Inflammatory macrophage treated with lipopolysaccharide for 4 hours (primary cell): ENCODE measurements at regions not wholly inside any gene's neighbourhood (a gene's known extent, or its start where the extent isn't known, plus 50 kb on each side); places are given as distances from the start of the nearest gene placed in this dataset.

Experiments used
- DNase-seq: peaks from one replicate; pipeline ENCODE4 v3.0.0-alpha.2; 2020

DNA sequence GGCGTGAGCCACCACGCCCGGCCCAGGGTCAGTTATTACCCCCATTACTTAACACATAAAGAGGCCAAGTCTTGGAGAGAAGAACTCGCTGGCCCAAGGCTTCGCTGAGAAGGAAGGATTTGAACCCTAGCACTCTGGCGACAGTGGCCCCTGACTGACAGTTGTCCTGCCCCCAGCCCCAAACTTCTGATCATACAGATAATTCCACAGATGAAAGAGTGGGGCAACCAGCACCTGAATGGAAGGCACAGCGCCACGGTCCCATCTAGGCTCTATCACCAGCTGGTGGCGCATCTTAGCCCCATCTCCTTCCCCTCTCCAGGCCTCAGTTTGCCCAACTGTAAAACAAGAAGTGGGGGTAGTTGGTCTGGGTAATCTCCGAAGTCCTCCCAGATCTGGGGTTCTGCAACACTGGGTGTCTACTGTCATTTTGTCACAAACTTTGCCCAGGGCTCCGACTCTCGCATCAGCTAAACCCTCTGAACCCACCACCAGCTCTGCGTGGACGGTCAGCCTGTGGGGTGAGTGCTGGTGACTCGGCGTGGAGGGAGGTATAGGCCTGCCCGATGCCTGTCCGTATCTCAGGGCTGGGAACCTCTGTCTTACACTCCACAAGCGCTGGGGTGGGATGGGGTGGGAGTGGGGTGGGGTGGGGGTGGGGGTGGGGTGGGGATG is 209.3 kb downstream of the C9orf50 start:
- DNase-seq, result no peak

DNA sequence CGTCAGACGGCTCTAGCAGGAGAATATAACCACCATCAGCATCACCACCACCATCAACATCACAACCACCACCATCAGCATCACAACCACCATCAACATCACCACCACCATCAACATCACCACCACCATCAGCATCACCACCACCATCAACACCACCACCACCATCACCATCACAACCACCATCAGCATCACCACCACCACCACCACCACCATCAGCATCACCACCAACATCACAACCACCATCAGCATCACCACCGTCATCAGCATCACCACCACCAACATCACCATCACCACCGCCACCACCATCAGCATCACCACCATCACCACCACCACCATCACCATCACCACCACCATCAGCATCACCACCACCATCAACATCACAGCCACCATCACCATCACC is 210.7 kb downstream of the C9orf50 start:
- no peak for DNase-seq

- DNase-seq, result no peak
Measured at GRCh38 chr9:129408535-129409215, 212.2 kb downstream of the C9orf50 start.

DNA sequence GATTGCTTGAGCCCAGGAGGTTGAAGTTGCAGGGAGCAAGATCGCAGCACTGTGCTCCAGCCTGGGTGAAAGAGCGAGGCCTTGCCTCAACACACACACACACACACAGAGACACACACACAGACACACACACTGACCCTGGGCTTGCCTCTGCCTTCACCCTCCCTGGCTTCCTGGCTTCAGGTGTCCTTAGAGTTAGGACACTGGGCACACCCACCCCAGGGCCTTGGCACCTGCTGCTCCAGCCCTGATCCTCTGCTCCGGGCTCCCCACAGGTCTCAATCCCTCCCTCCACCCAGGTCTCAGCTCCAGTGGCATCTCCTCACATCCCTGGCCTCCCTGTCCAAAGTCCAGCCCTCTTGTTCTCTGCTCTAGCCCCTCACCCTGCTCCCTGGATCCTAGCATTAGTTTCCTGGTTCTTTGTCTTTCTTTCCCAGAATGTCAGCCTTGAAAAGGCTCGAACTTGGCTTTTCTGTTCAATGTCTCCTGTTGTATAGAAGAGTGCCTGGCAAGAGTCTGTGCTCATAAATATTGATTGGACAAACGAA is 212.9 kb downstream of the C9orf50 start:
- no peak for DNase-seq

- DNase-seq, result peak; percentile 43
Measured at GRCh38 chr9:129406278-129407225, 214.3 kb downstream of the C9orf50 start.

DNA sequence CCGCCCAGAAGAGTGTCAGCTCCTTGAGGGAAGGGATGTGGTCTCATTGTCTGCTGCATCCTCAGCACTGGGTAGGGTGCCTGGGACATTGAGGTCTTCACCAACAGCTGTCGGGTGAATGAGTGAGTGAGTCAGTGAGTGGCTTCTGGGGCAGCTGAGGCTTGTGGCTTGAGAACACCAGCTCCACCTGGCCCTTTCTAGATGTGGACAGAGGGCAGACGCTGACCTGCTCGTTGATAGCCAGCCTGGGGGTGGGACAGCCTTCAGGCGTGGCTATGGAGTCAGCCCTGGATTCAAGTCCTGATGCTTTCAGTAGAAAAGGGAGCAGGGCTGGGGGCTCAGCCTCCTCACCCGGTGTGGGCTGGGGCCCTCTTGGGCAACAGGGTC is 215.1 kb downstream of the C9orf50 start:
- DNase-seq, result no peak

DNA sequence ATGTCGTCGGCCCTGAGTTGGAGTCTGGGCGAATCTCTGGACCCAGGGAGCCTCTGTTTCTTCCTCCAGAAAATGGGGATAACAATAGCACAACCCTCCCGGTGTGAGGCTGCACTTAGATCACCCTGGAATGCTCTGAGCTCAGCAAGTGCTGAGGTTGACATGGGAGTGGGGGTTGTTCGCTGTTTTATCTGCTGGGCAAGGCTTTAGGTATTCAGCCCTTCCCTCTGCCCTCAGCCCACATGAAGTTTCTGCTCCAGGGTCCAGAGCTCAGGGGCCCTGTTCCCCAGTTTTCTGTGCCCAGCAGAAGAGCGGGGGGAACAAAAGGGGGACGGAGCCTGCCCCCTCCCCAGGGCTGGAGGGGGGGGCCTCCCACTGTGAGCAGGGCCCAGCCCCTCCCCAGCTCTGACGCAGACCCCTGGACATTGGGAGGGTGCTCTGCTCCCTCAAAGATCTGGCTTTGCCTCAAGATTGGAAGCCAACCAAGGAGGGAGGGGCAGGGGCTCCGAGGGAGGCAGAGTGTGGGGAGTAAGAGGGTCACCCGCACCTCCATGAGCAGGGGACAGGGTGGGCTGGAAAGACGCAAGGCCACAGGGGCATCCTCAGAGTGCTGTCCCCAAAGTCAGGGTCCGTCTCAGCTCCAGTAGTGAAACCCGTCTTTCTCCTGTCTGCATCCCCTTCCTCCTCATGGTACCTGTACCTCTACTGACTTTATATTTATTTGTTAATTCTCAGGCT is 215.6 kb downstream of the C9orf50 start:
- DNase-seq, result no peak

- DNase-seq, result no peak
Measured at GRCh38 chr9:129404621-129405020, 216.3 kb downstream of the C9orf50 start.

GRCh38 chr9:129403779-129404620 is 216.9 kb downstream of the C9orf50 start:
- DNase-seq, result no peak

DNA sequence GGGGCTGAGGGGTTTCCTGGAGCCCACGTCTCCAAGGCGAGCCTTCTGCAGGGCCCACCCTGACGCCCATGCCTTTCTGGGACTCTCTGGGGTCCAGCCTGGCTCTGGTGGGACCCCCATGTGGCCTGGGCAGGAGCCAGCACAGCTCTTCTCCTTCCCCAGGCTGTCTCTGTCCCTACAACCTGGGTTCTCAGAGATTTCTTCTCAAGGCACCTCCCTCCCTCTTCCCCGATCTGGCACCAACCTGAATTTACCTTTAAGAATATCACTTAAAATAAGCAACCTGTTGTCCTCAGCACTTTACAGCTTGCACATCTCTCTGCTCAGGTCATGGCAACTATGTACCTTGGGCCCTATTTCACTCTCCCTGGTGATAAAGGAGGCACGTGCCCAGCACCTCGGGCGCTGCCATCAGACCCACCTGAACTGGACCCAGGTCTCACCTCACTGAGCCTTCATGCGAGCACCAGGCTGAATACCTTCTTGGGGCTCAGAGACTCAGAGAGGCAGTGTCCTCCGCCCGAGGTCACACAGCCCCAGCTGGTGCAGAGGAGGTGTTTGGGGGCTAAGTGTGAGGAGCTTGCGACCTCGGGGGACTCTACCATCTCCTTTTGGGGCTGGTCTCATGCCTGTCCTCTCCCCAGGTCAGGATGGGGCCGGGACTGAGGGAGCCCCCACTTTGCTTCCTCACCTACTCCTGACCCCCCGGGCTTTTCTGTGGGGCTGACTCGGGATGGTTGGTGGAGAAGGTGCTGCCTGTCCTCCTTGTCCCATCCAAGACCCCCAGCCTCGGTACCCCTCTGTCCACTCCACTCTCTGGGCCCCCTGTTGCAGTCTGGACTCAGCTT is 217.7 kb downstream of the C9orf50 start:
- no peak for DNase-seq

DNA sequence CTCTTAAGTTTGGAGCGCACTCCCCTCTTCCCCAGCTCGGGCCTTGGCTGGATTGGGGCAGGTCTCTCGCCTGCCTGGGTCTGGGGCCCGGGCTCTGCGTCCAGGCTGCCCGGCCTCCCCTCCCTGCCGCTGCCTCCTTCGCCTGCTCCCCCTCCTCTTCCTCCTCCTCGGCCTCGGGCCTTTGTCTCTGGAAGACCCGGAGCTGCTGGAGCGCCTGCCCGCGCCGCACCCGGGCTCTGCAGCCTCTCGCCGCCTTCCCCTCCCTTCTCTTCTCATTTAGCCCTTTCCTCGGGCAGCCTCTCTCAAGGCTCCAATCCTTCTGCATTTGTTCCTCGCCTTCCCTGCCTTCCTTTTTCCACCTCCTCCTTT is 218.5 kb downstream of the C9orf50 start:
- no peak for DNase-seq

GRCh38 chr9:129401623-129402370 is 219.1 kb downstream of the C9orf50 start:
- DNase-seq, result no peak

- no peak for DNase-seq
Measured at GRCh38 chr9:129400971-129401622, 219.8 kb downstream of the C9orf50 start.

GRCh38 chr9:129400001-129400970 is 220.6 kb downstream of the C9orf50 start:
- no peak for DNase-seq

GRCh38 chr9:129399634-129399990 is 221.3 kb downstream of the C9orf50 start:
- no peak for DNase-seq

- no peak for DNase-seq
Measured at GRCh38 chr9:129398961-129399633, 221.0 kb upstream of the IER5L start.

DNA sequence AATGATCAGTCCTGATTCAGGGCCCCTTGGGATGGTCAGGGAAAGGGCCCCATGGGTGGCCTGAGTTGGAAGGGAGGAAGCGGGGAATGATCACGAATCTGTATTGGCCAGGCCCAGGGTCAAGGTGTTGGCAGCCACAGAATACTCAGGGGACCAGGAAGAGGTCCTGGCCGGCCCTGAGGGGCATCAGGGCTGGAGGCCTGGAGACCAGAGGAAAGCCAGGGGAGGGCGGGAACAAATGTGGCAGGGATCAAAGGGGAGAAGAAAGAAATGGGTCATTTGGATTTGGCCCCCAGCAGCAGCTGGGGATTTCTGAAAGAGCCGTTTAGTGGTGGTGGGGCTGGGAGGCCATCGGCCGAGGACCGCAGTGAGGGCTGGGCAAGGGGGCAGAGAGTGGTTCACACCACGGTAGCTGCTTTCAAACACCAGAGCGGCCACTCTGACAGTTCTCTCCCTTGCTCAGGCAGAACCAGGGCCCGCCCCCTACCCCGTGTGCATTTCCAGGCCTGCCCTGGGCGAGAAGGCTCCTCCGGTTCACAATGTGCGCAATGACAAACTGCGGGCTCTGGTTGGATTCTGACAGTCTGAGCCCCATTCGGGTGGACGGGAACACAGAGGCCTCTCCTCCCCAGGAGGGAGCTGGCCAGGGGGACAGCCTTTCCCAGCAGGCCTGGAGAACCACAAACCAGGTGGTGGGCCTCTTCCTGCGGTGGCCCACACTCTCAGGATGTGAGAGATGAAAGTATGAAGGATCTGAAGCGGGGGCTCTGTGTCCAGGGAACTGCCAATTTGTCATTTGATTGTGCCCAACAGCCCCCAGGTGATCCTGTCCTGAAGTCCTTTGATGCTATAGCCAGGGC is 220.3 kb upstream of the IER5L start:
- no peak for DNase-seq
